ENCODE measurements at regions not wholly inside any gene's neighbourhood (a gene's known extent, or its start where the extent isn't known, plus 50 kb on each side); places are given as distances from the start of the nearest gene placed in this dataset.

GRCh38 chr20:57878786-57879424 is 169.1 kb upstream of the PMEPA1 start:
- intact Hi-C loops (cut with micrococcal nuclease), result no loop called here
- Mint-ChIP-seq H3K27ac (no peak overlapping the region), H3K27me3 (no peaks in the 10 kb centered on the region), H3K4me1 (ENCODE audit: low read depth) (no peaks in the 10 kb centered on the region), H3K4me3 (no peak overlapping the region), H3K9me3 (no peaks in the 10 kb centered on the region), H3K36me3 (ENCODE audit: low read depth) (no peaks in the 10 kb centered on the region)

- no peaks in the 10 kb centered on the region for H3K4me1 Mint-ChIP-seq (ENCODE audit: low read depth)
- no peak overlapping the region for H3K27ac Mint-ChIP-seq
- intact Hi-C loops (cut with micrococcal nuclease), result no loop called here
- H3K4me3 Mint-ChIP-seq, result no peak overlapping the region
- no peaks in the 10 kb centered on the region for H3K9me3 Mint-ChIP-seq
- no peaks in the 10 kb centered on the region for H3K27me3 Mint-ChIP-seq
- no peaks in the 10 kb centered on the region for H3K36me3 Mint-ChIP-seq (ENCODE audit: low read depth)
Measured at GRCh38 chr20:57877995-57878394, 168.2 kb upstream of the PMEPA1 start.

- Mint-ChIP-seq H3K9me3 (no peaks in the 10 kb centered on the region), H3K27me3 (no peaks in the 10 kb centered on the region), H3K4me1 (ENCODE audit: low read depth) (no peaks in the 10 kb centered on the region), H3K36me3 (ENCODE audit: low read depth) (no peaks in the 10 kb centered on the region), H3K27ac (no peak overlapping the region), H3K4me3 (no peak overlapping the region)
- intact Hi-C loops (cut with micrococcal nuclease), result no loop called here
Measured at GRCh38 chr20:57877131-57877824, 167.5 kb upstream of the PMEPA1 start.

- H3K4me1 Mint-ChIP-seq (ENCODE audit: low read depth), result no peaks in the 10 kb centered on the region
- H3K9me3 Mint-ChIP-seq, result no peaks in the 10 kb centered on the region
- intact Hi-C loops (cut with micrococcal nuclease), result no loop called here
- no peaks in the 10 kb centered on the region for H3K27me3 Mint-ChIP-seq
- H3K27ac Mint-ChIP-seq, result no peak overlapping the region
- H3K36me3 Mint-ChIP-seq (ENCODE audit: low read depth), result no peaks in the 10 kb centered on the region
- H3K4me3 Mint-ChIP-seq, result no peak overlapping the region
Measured at GRCh38 chr20:57876163-57876562, 166.3 kb upstream of the PMEPA1 start.

GRCh38 chr20:57874141-57874540 is 164.3 kb upstream of the PMEPA1 start:
- no peaks in the 10 kb centered on the region for H3K4me1 Mint-ChIP-seq (ENCODE audit: low read depth)

GRCh38 chr20:57872816-57873409 is 163.1 kb upstream of the PMEPA1 start:
- intact Hi-C loops (cut with micrococcal nuclease), result no loop called here
- peaks cover 2% of the 10 kb centered on the region for H3K27me3 Mint-ChIP-seq
- H3K4me3 Mint-ChIP-seq, result no peak overlapping the region
- H3K9me3 Mint-ChIP-seq, result no peaks in the 10 kb centered on the region
- H3K36me3 Mint-ChIP-seq (ENCODE audit: low read depth), result no peaks in the 10 kb centered on the region
- no peaks in the 10 kb centered on the region for H3K4me1 Mint-ChIP-seq (ENCODE audit: low read depth)
- H3K27ac Mint-ChIP-seq, result no peak overlapping the region

More at GRCh38 chr20:57874141-57874540, 164.3 kb upstream of the PMEPA1 start:
- Mint-ChIP-seq H3K4me3 (no peak overlapping the region), H3K27ac (no peak overlapping the region), H3K27me3 (peaks cover 2% of the 10 kb centered on the region), H3K36me3 (ENCODE audit: low read depth) (no peaks in the 10 kb centered on the region), H3K9me3 (no peaks in the 10 kb centered on the region)
- intact Hi-C loops (cut with micrococcal nuclease), result no loop called here

- Mint-ChIP-seq H3K4me1 (ENCODE audit: low read depth) (no peaks in the 10 kb centered on the region), H3K4me3 (no peak overlapping the region), H3K9me3 (no peaks in the 10 kb centered on the region), H3K36me3 (ENCODE audit: low read depth) (no peaks in the 10 kb centered on the region), H3K27ac (no peak overlapping the region), H3K27me3 (peaks cover 6% of the 10 kb centered on the region)
- intact Hi-C loops (cut with micrococcal nuclease), result no loop called here
Measured at GRCh38 chr20:57871237-57871632, 161.4 kb upstream of the PMEPA1 start.

GRCh38 chr20:57870597-57871236 is 160.9 kb upstream of the PMEPA1 start:
- Mint-ChIP-seq H3K4me3 (no peak overlapping the region), H3K27ac (no peak overlapping the region), H3K4me1 (ENCODE audit: low read depth) (no peaks in the 10 kb centered on the region), H3K36me3 (ENCODE audit: low read depth) (no peaks in the 10 kb centered on the region), H3K27me3 (peaks cover 7% of the 10 kb centered on the region), H3K9me3 (no peaks in the 10 kb centered on the region)
- intact Hi-C loops (cut with micrococcal nuclease), result no loop called here

- Mint-ChIP-seq H3K4me1 (ENCODE audit: low read depth) (no peaks in the 10 kb centered on the region), H3K9me3 (no peaks in the 10 kb centered on the region), H3K36me3 (ENCODE audit: low read depth) (no peaks in the 10 kb centered on the region), H3K27me3 (peaks cover 13% of the 10 kb centered on the region), H3K27ac (no peak overlapping the region), H3K4me3 (no peak overlapping the region)
- intact Hi-C loops (cut with micrococcal nuclease), result no loop called here
Measured at GRCh38 chr20:57869951-57870315, 160.1 kb upstream of the PMEPA1 start.

- Mint-ChIP-seq H3K27ac (no peak overlapping the region), H3K4me1 (ENCODE audit: low read depth) (no peaks in the 10 kb centered on the region), H3K4me3 (no peak overlapping the region), H3K9me3 (no peaks in the 10 kb centered on the region), H3K36me3 (ENCODE audit: low read depth) (no peaks in the 10 kb centered on the region), H3K27me3 (peaks cover 14% of the 10 kb centered on the region)
- intact Hi-C loops (cut with micrococcal nuclease), result no loop called here
Measured at GRCh38 chr20:57869291-57869950, 159.6 kb upstream of the PMEPA1 start.

- H3K27me3 Mint-ChIP-seq, result peaks cover 14% of the 10 kb centered on the region
- no peak overlapping the region for H3K4me3 Mint-ChIP-seq
- H3K9me3 Mint-ChIP-seq, result no peaks in the 10 kb centered on the region
- H3K36me3 Mint-ChIP-seq (ENCODE audit: low read depth), result no peaks in the 10 kb centered on the region
- intact Hi-C loops (cut with micrococcal nuclease), result no loop called here
- no peak overlapping the region for H3K27ac Mint-ChIP-seq
- H3K4me1 Mint-ChIP-seq (ENCODE audit: low read depth), result no peaks in the 10 kb centered on the region
Measured at GRCh38 chr20:57868310-57868709, 158.5 kb upstream of the PMEPA1 start.

GRCh38 chr20:57867807-57868206 is 158.0 kb upstream of the PMEPA1 start:
- no peaks in the 10 kb centered on the region for H3K9me3 Mint-ChIP-seq
- H3K4me1 Mint-ChIP-seq (ENCODE audit: low read depth), result no peaks in the 10 kb centered on the region
- intact Hi-C loops (cut with micrococcal nuclease), result no loop called here
- H3K27ac Mint-ChIP-seq, result no peak overlapping the region
- H3K4me3 Mint-ChIP-seq, result no peak overlapping the region
- H3K36me3 Mint-ChIP-seq (ENCODE audit: low read depth), result no peaks in the 10 kb centered on the region
- peaks cover 14% of the 10 kb centered on the region for H3K27me3 Mint-ChIP-seq

- intact Hi-C loops (cut with micrococcal nuclease), result no loop called here
- Mint-ChIP-seq H3K27ac (no peak overlapping the region), H3K9me3 (no peaks in the 10 kb centered on the region), H3K27me3 (peaks cover 16% of the 10 kb centered on the region), H3K36me3 (ENCODE audit: low read depth) (no peaks in the 10 kb centered on the region), H3K4me1 (ENCODE audit: low read depth) (no peaks in the 10 kb centered on the region), H3K4me3 (no peak overlapping the region)
Measured at GRCh38 chr20:57867181-57867803, 157.5 kb upstream of the PMEPA1 start.

All from dendritic cell treated with granulocyte-macrophage colony-stimulating factor and Interleukin-4, amounts not matched to agents 40 ng/mL and 50 ng/mL, for 4 days (primary cell).